ENCODE measurements at regions not wholly inside any gene's neighbourhood (a gene's known extent, or its start where the extent isn't known, plus 50 kb on each side); places are given as distances from the start of the nearest gene placed in this dataset.

DNA sequence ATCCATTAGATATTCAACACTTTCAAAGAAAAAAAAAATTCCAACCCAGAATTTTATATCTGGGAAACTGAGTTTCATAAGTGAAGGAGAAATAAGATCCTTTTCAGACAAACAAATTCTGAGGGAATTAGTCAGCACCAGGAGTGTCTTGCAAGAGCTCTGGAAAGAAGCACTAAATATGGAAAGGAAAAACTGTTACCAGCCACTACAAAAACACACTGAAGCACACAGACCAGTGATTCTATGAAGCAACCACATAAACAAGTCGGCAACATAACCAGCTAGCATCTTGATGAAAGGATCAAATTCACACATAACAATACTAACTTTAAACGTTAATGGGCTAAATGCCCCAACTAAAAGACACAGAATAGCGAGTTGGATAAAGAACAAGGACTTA, 368.4 kb upstream of the MIR17HG start:
- Histone ChIP-seq H3F3A (ENCODE audit: low read length, unreplicated experiment) (no peaks in the 10 kb centered on the region), H3K9ac (ENCODE audit: low read length) (no peak overlapping the region), H3K27me3 (ENCODE audit: low read length) (no peaks in the 10 kb centered on the region), H3K4me2 (ENCODE audit: low read length) (no peak overlapping the region), H3K79me2 (ENCODE audit: low read length) (no peaks in the 10 kb centered on the region), H4K20me1 (ENCODE audit: low read length) (no peaks in the 10 kb centered on the region), H3K36me3 (ENCODE audit: low read depth, low read length) (no peaks in the 10 kb centered on the region), H3K4me3 (ENCODE audit: low read length) (no peak overlapping the region), H3K9me3 (ENCODE audit: low read length) (no peaks in the 10 kb centered on the region), H2AFZ (ENCODE audit: low read length) (no peak overlapping the region), H3K9me2 (replicated peaks; ENCODE audit: low read length) (no peaks in the 10 kb centered on the region), H3K27ac (ENCODE audit: low read length) (no peak overlapping the region), H3K4me1 (ENCODE audit: insufficient read depth, low read length) (no peaks in the 10 kb centered on the region)
- TF ChIP-seq, protein P1, sequence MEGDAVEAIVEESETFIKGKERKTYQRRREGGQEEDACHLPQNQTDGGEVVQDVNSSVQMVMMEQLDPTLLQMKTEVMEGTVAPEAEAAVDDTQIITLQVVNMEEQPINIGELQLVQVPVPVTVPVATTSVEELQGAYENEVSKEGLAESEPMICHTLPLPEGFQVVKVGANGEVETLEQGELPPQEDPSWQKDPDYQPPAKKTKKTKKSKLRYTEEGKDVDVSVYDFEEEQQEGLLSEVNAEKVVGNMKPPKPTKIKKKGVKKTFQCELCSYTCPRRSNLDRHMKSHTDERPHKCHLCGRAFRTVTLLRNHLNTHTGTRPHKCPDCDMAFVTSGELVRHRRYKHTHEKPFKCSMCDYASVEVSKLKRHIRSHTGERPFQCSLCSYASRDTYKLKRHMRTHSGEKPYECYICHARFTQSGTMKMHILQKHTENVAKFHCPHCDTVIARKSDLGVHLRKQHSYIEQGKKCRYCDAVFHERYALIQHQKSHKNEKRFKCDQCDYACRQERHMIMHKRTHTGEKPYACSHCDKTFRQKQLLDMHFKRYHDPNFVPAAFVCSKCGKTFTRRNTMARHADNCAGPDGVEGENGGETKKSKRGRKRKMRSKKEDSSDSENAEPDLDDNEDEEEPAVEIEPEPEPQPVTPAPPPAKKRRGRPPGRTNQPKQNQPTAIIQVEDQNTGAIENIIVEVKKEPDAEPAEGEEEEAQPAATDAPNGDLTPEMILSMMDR (conservative IDR thresholded peaks at IDR 0.05; ENCODE audit: low read depth, low read length), result no peak
- TF ChIP-seq EZH2phosphoT487 (IDR thresholded peaks at IDR 0.05; ENCODE audit: borderline replicate concordance, low read length) (no peak), EZH2 (IDR thresholded peaks at IDR 0.05; ENCODE audit: low read length, unreplicated experiment) (no peak)
- POLR2A ChIA-PET (ENCODE audit: unreplicated experiment), result no interaction called here
- intact Hi-C loops (cut with micrococcal nuclease), result no loop called here
- no peak for DNase-seq
- ATAC-seq, result no peak
- no TSS peak for BruUV-seq (replicated peaks)
- CTCF ChIA-PET, result no interaction called here

DNA sequence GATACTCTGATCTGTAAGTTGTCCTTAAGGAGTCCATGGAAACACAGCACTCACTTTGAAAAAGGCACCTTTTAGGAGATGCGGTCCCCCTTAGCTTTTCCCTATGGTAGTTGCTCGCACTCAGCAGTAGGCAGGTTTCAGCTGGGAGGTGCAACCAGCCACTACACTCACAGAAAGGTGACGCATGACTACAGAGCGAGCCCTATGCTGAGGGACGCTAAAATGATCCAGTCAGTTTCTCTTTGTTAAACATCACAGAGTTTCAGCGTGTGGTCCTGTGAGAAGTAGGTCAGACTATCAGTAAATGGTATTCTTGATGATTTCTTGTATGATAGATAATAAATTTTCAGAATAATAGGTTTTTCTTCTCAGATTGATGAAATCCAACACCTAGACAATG, 362.7 kb upstream of the MIR17HG start:
- H4K20me1 ChIP-seq (ENCODE audit: low read length), result no peaks in the 10 kb centered on the region
- H2AFZ ChIP-seq (ENCODE audit: low read length), result no peak overlapping the region
- no peak overlapping the region for H3K9ac ChIP-seq (ENCODE audit: low read length)
- no peaks in the 10 kb centered on the region for H3K9me3 ChIP-seq (ENCODE audit: low read length)
- H3K27me3 ChIP-seq (ENCODE audit: low read length), result no peaks in the 10 kb centered on the region
- intact Hi-C loops (cut with micrococcal nuclease), result no loop called here
- no TSS peak for BruUV-seq (replicated peaks)
- no peaks in the 10 kb centered on the region for H3K79me2 ChIP-seq (ENCODE audit: low read length)
- no peaks in the 10 kb centered on the region for H3K4me1 ChIP-seq (ENCODE audit: insufficient read depth, low read length)
- DNase-seq (no peak), ATAC-seq (no peak)
- H3K27ac ChIP-seq (ENCODE audit: low read length), result no peak overlapping the region
- TF ChIP-seq EZH2 (IDR thresholded peaks at IDR 0.05; ENCODE audit: low read length, unreplicated experiment), result no peak
- TF ChIP-seq EZH2phosphoT487 (IDR thresholded peaks at IDR 0.05; ENCODE audit: borderline replicate concordance, low read length), result no peak
- TF ChIP-seq, protein P1 (conservative IDR thresholded peaks at IDR 0.05; ENCODE audit: low read depth, low read length), result no peak
- ChIA-PET POLR2A (ENCODE audit: unreplicated experiment) (no interaction called here), CTCF (no interaction called here)
- no peaks in the 10 kb centered on the region for H3K36me3 ChIP-seq (ENCODE audit: low read depth, low read length)
- H3K9me2 ChIP-seq (replicated peaks; ENCODE audit: low read length), result no peaks in the 10 kb centered on the region
- H3K4me3 ChIP-seq (ENCODE audit: low read length), result no peak overlapping the region
- no peaks in the 10 kb centered on the region for H3F3A ChIP-seq (ENCODE audit: low read length, unreplicated experiment)
- H3K4me2 ChIP-seq (ENCODE audit: low read length), result no peak overlapping the region

DNA sequence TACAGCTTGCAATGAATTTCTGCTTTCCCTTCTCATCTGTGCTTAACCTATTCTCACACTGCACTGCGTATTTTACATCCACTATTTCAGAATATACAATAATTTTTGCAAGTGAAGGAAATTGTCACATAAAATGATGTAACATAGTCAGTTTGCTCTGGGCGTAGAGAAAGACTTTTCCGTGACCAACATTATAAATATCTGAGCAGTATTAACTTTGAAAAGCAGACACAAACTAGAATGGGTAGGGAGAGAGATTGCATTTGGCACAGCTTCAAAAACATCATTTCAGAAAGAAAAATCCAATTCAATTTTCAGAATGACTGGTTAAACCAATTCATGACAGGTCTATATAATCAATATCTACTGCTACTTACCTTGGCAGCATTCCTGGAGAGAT, 352.5 kb upstream of the MIR17HG start:
- no peaks in the 10 kb centered on the region for H3K9me3 ChIP-seq (ENCODE audit: low read length)
- CTCF ChIA-PET, result no interaction called here
- no peak overlapping the region for H3K4me3 ChIP-seq (ENCODE audit: low read length)
- peaks cover 4% of the 10 kb centered on the region; the same call in 1 of the 2 replicates for H3K27me3 ChIP-seq (ENCODE audit: low read length)
- no peak overlapping the region for H3K27ac ChIP-seq (ENCODE audit: low read length)
- H3K36me3 ChIP-seq (ENCODE audit: low read depth, low read length), result no peaks in the 10 kb centered on the region
- no TSS peak for BruUV-seq (replicated peaks)
- ATAC-seq (no peak), DNase-seq (no peak)
- H3K9me2 ChIP-seq (replicated peaks; ENCODE audit: low read length), result no peaks in the 10 kb centered on the region
- no peaks in the 10 kb centered on the region for H3K4me1 ChIP-seq (ENCODE audit: insufficient read depth, low read length)
- intact Hi-C loops (cut with micrococcal nuclease), result no loop called here
- H3K4me2 ChIP-seq (ENCODE audit: low read length), result no peak overlapping the region
- POLR2A ChIA-PET (ENCODE audit: unreplicated experiment), result no interaction called here
- no peaks in the 10 kb centered on the region for H3F3A ChIP-seq (ENCODE audit: low read length, unreplicated experiment)
- H3K79me2 ChIP-seq (ENCODE audit: low read length), result no peaks in the 10 kb centered on the region
- no peak overlapping the region for H3K9ac ChIP-seq (ENCODE audit: low read length)
- H4K20me1 ChIP-seq (ENCODE audit: low read length), result no peaks in the 10 kb centered on the region
- no peak overlapping the region for H2AFZ ChIP-seq (ENCODE audit: low read length)
- TF ChIP-seq, protein P1 (conservative IDR thresholded peaks at IDR 0.05; ENCODE audit: low read depth, low read length), result no peak
- no peak for TF ChIP-seq EZH2phosphoT487 (IDR thresholded peaks at IDR 0.05; ENCODE audit: borderline replicate concordance, low read length)
- TF ChIP-seq EZH2 (IDR thresholded peaks at IDR 0.05; ENCODE audit: low read length, unreplicated experiment), result no peak
